ENCODE measurements at regions not wholly inside any gene's neighbourhood (a gene's known extent, or its start where the extent isn't known, plus 50 kb on each side); places are given as distances from the start of the nearest gene placed in this dataset.

GRCh38 chr13:64643066-64643465 lies 2587.1 kb downstream of the PCDH9 start:
- TF ChIP-seq CTCF (IDR thresholded peaks at IDR 0.05) (no peak), POLR2AphosphoS5 (IDR thresholded peaks at IDR 0.05) (no peak)

All from gastroesophageal sphincter (tissue), 3 donors.